ENCODE measurements at regions not wholly inside any gene's neighbourhood (a gene's known extent, or its start where the extent isn't known, plus 50 kb on each side); places are given as distances from the start of the nearest gene placed in this dataset.

DNA sequence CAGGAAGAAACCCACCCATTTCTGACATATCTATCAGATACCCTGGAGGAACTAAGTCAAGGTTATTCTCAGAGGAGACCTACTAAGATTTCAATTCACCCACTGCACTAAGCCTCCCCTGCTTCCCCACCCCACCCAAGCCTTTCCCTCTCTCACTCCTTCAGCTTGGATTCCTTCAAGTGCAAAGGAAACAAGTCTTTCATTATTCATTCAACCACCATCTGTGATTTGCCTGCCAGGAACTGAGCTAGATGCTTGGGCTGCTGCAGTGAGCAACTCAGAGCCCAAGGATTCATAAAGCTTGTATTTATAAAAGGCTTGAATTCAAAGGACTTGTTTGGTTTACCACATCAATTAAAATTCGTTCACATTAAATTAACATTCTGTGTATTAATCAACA lies 161.3 kb downstream of the GXYLT1 start:
- TF ChIP-seq GATA2 (IDR thresholded peaks at IDR 0.05; ENCODE audit: low read depth, low read length) (no peak), GATA3 (IDR thresholded peaks at IDR 0.05; ENCODE audit: low read depth, low read length) (no peak)
